Thyroid gland (tissue), 4 donors: ENCODE measurements at regions not wholly inside any gene's neighbourhood (a gene's known extent, or its start where the extent isn't known, plus 50 kb on each side); places are given as distances from the start of the nearest gene placed in this dataset.

Experiments used
- POLR2A ChIP-seq, 2 donors: fragments of 450-650 bp; IDR thresholded peaks; one replicate each; pipeline ENCODE4 v1.6.1; 2017; ENCODE audit warnings: antibody characterized with exemption in 2 of 2, mild to moderate bottlenecking in 2 of 2, moderate library complexity in 1 of 2
- TF ChIP-seq, protein P1 (sequence below), 6 experiments: fragments of 200-600 bp in 3 of 6; fragments of 450-650 bp in 3 of 6; sonication (generic) in 3 of 6; IDR thresholded peaks; one replicate each; pipeline ENCODE4 v1.5.1; 2016 to 2019; ENCODE audit warnings: antibody characterized with exemption in 6 of 6, mild to moderate bottlenecking in 2 of 6, inconsistent platforms in 1 of 6, moderate library complexity in 1 of 6

DNA sequence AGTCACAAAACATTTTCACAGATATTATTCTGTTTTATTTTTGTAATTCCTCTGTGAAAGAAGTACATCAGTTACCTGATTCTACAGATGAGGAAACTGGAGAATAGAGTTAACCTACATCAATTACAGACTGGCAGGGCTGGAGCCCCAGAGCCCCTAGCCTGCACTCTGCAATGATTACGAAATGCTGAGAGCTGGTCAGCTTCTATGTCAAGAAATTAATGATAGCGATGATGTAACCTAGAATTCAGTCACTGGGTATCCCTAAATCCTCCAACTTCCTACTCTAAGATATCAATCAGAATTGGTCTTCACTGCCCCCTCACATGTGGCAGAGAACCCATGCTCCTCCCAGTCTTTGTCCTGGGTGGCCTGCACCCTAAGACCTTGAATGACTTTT lies 273.5 kb upstream of the PLET1 start:
- TF ChIP-seq, protein P1, sequence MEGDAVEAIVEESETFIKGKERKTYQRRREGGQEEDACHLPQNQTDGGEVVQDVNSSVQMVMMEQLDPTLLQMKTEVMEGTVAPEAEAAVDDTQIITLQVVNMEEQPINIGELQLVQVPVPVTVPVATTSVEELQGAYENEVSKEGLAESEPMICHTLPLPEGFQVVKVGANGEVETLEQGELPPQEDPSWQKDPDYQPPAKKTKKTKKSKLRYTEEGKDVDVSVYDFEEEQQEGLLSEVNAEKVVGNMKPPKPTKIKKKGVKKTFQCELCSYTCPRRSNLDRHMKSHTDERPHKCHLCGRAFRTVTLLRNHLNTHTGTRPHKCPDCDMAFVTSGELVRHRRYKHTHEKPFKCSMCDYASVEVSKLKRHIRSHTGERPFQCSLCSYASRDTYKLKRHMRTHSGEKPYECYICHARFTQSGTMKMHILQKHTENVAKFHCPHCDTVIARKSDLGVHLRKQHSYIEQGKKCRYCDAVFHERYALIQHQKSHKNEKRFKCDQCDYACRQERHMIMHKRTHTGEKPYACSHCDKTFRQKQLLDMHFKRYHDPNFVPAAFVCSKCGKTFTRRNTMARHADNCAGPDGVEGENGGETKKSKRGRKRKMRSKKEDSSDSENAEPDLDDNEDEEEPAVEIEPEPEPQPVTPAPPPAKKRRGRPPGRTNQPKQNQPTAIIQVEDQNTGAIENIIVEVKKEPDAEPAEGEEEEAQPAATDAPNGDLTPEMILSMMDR (IDR thresholded peaks at IDR 0.05) = no peak
- no peak for TF ChIP-seq POLR2A (IDR thresholded peaks at IDR 0.05)
